ENCODE measurements at regions not wholly inside any gene's neighbourhood (a gene's known extent, or its start where the extent isn't known, plus 50 kb on each side); places are given as distances from the start of the nearest gene placed in this dataset.

DNA sequence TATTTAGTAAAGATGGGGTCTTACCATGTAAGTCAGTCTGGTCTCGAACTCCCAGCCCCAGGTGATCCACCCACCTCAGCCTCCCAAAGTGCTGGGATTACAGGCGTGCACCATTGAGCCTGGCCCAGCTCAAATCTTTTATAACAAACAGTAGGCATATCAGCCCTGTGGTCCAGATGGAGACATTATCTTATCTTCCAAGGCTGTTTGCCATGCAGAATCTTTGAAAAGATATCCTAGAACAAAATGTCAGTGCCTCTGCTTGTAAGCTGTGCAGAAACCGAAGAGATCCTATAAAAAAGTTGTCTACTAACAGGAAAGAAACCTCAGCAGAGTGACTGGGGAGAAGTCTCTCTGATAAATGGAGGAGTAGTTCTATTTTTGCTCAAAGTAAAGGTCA, 142.1 kb downstream of the PTH2R start:
- Histone ChIP-seq H3K9me2 (replicated peaks; ENCODE audit: insufficient read depth) (no peaks in the 10 kb centered on the region), H4K20me1 (ENCODE audit: insufficient read depth, poor library complexity, severe bottlenecking) (no peaks in the 10 kb centered on the region), H3K79me2 (no peaks in the 10 kb centered on the region), H3K27ac (no peak overlapping the region), H3K9me3 (ENCODE audit: low read depth) (no peaks in the 10 kb centered on the region), H3K36me3 (replicated peaks; ENCODE audit: insufficient read depth, low read depth) (no peaks in the 10 kb centered on the region), H3K4me3 (no peak overlapping the region), H2AFZ (no peak overlapping the region), H3K27me3 (no peaks in the 10 kb centered on the region), H3K4me2 (no peak overlapping the region), H3K4me1 (ENCODE audit: insufficient read depth) (peaks cover 4% of the 10 kb centered on the region)
- no peak for TF ChIP-seq EZH2 (IDR thresholded peaks at IDR 0.05; ENCODE audit: borderline replicate concordance)
- TF ChIP-seq EZH2phosphoT487 (IDR thresholded peaks at IDR 0.05; ENCODE audit: low read depth, severe bottlenecking, unreplicated experiment) = no peak
- TF ChIP-seq, protein P1, sequence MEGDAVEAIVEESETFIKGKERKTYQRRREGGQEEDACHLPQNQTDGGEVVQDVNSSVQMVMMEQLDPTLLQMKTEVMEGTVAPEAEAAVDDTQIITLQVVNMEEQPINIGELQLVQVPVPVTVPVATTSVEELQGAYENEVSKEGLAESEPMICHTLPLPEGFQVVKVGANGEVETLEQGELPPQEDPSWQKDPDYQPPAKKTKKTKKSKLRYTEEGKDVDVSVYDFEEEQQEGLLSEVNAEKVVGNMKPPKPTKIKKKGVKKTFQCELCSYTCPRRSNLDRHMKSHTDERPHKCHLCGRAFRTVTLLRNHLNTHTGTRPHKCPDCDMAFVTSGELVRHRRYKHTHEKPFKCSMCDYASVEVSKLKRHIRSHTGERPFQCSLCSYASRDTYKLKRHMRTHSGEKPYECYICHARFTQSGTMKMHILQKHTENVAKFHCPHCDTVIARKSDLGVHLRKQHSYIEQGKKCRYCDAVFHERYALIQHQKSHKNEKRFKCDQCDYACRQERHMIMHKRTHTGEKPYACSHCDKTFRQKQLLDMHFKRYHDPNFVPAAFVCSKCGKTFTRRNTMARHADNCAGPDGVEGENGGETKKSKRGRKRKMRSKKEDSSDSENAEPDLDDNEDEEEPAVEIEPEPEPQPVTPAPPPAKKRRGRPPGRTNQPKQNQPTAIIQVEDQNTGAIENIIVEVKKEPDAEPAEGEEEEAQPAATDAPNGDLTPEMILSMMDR (IDR thresholded peaks at IDR 0.05; ENCODE audit: poor library complexity) = no peak
- no peak for DNase-seq (ENCODE audit: low spot score)
- 36% methylated on average over 3 of the region's 3 CpGs for WGBS (ENCODE audit: low lambda C conversion rate, missing lambda C conversion rate)

DNA sequence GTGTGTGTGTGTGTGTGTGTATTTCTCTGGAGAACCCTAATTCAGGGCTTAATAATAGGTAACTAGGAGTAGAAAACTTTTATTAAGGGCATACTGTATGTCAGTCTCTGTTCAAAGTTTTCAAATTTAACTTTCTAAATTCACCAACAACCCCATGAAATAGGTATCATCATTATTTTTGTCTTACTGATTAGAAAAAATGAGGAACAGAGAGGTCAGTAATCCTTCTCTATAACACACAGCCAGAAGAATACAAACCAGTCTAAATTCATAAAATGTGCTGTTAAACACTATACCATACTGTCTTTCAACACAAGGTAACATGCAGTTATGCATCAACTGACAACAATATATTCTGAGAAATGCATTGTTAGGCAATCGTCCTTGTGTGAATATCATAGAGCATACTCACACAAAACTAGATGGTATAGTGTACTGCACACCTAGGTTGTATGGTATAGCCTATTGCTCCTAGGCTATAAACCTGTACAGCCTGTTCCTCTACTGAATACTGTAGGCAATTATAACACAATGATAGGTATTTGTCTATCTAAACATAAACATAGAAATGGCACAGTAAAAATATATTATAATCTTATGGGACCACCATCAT, 143.1 kb downstream of the PTH2R start:
- H2AFZ ChIP-seq = no peak overlapping the region
- 89% methylated on average over 1 of the region's 1 CpG for WGBS (ENCODE audit: low lambda C conversion rate, missing lambda C conversion rate)
- no peaks in the 10 kb centered on the region for H3K9me2 ChIP-seq (replicated peaks; ENCODE audit: insufficient read depth)
- no peaks in the 10 kb centered on the region for H3K27me3 ChIP-seq
- no peak overlapping the region for H3K4me2 ChIP-seq
- H3K9me3 ChIP-seq (ENCODE audit: low read depth) = no peaks in the 10 kb centered on the region
- H4K20me1 ChIP-seq (ENCODE audit: insufficient read depth, poor library complexity, severe bottlenecking) = no peaks in the 10 kb centered on the region
- no peaks in the 10 kb centered on the region for H3K36me3 ChIP-seq (replicated peaks; ENCODE audit: insufficient read depth, low read depth)
- TF ChIP-seq EZH2 (IDR thresholded peaks at IDR 0.05; ENCODE audit: borderline replicate concordance) = no peak
- TF ChIP-seq, protein P1 (IDR thresholded peaks at IDR 0.05; ENCODE audit: poor library complexity) = no peak
- H3K27ac ChIP-seq = no peak overlapping the region
- H3K4me1 ChIP-seq (ENCODE audit: insufficient read depth) = peaks cover 4% of the 10 kb centered on the region
- H3K79me2 ChIP-seq = no peaks in the 10 kb centered on the region
- H3K4me3 ChIP-seq = no peak overlapping the region
- DNase-seq (ENCODE audit: low spot score) = no peak

DNA sequence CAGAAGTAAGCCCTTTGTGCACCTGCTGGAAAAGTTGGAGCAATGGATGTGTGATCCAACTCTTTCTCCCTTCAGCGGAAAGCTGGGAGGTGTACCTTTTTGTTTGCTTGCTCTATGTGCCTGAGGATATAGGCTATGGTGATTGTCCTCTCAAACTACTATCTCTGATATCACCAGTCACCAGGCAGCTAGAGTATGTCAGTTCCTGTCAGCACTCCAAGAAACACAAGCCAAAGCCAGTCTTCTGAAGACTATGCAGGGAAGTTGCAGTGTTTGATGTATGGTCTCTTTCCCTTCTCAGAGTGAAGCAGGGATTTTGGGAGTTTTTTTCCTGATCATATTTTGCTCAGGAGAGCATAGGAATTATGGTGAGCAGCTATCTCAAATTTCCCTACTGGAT, 146.4 kb downstream of the PTH2R start:
- DNase-seq (ENCODE audit: low spot score) = no peak
- Histone ChIP-seq H4K20me1 (ENCODE audit: insufficient read depth, poor library complexity, severe bottlenecking) (no peaks in the 10 kb centered on the region), H3K4me1 (ENCODE audit: insufficient read depth) (no peaks in the 10 kb centered on the region), H3K79me2 (no peaks in the 10 kb centered on the region), H3K9me2 (replicated peaks; ENCODE audit: insufficient read depth) (no peaks in the 10 kb centered on the region), H2AFZ (no peak overlapping the region), H3K4me2 (no peak overlapping the region), H3K27me3 (no peaks in the 10 kb centered on the region), H3K36me3 (replicated peaks; ENCODE audit: insufficient read depth, low read depth) (no peaks in the 10 kb centered on the region), H3K9me3 (ENCODE audit: low read depth) (no peaks in the 10 kb centered on the region), H3K27ac (no peak overlapping the region), H3K4me3 (no peak overlapping the region)
- whole genome bisulfite sequencing (ENCODE audit: low lambda C conversion rate, missing lambda C conversion rate) = 95% methylated on average over 1 of the region's 1 CpG
- TF ChIP-seq, protein P1 (IDR thresholded peaks at IDR 0.05; ENCODE audit: poor library complexity) = no peak
- TF ChIP-seq EZH2phosphoT487 (IDR thresholded peaks at IDR 0.05; ENCODE audit: low read depth, severe bottlenecking, unreplicated experiment) (no peak), EZH2 (IDR thresholded peaks at IDR 0.05; ENCODE audit: borderline replicate concordance) (no peak)
